HG03520 (cell line): ENCODE measurements at regions not wholly inside any gene's neighbourhood (a gene's known extent, or its start where the extent isn't known, plus 50 kb on each side); places are given as distances from the start of the nearest gene placed in this dataset.

ENCODE experiments used
- ATAC-seq: cut with Tn5 transposase; IDR thresholded peaks from one replicate; pipeline ENCODE4 v1.9.1; 2021; ENCODE audit warnings: mild to moderate bottlenecking, moderate library complexity; ENCODE audit not compliant: unreplicated experiment

- no peak for ATAC-seq
Measured at GRCh38 chr1:59105548-59106507, 191.1 kb upstream of the FGGY start.

DNA sequence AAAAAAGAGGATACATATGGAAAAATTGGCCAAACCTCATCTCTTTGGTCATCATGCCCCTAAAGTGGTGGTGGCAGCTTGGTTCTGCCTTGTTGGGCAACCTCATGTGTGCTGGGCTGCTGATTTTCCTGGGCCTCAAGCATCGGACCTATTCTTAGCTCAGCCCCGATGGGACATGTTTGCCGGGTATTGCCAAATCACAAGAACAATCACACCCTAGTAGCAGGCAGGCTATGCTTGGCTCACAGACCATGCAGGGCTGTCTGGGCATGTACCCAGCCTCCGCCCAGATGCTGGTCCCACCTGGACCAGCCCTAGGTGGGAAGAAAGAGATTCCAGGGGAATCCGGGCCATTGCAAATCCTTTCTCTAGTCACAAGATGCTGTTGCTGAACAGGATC, 189.4 kb upstream of the FGGY start:
- ATAC-seq = no peak

DNA sequence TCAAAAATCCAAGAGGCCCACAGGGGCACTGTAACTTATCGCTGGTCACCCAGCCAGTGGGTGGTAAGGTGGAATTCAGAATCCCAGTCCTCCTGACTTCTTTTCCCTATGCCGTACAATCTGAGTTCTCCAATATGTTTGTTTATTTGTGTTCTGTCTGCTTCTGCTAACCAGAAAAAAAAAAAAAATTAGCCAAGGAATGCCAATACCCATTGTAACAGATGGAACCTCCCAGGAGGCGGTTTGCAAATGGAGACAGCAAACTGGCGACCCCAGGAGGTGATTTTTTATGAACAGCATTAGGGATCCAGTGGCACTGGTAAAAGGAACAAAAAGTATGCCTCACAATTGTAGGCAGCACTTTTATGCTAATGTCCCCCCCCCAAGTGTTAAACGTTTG, 189.0 kb upstream of the FGGY start:
- no peak for ATAC-seq

DNA sequence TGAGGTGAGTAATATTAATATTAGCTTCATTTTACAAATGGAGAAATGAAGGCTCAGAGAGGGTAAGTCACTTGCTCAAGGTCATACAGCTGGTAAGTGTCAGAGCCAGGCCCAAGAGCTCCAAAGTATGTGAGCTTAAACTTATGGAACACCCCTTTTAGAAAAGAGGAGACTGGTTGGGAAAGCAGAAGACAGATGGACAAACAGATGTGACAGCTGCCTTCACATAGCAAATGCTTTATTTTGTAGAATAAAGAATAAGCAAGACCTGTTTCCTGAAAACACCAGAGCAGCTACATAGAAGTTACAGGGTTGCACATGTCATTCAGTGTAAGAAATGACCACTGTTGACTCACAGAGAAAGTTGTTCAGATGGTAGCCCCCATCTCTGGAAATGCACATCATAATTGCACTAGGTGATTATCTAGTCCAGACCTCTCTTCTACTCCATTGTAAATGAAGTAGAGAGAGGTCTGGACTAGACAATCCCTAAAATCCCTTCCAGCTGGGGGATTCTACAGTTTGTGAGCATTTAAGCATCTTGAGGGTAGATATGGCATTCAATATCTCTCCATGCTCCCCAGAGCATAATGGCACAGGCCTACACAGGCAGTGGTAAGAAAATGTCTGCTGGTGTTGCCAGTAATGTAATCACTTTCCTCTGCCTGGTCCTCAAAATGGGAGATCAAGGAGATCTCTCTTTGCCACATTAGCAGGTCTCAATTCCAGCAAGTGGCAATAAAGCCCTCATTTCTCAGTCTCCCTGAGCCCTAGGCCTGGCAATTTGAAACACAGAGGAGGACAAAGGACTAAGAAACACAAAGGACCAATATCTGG, 188.2 kb upstream of the FGGY start:
- ATAC-seq = no peak

GRCh38 chr1:59110271-59110670, 186.6 kb upstream of the FGGY start:
- ATAC-seq = no peak

GRCh38 chr1:59113876-59114457, 182.9 kb upstream of the FGGY start:
- ATAC-seq = no peak

DNA sequence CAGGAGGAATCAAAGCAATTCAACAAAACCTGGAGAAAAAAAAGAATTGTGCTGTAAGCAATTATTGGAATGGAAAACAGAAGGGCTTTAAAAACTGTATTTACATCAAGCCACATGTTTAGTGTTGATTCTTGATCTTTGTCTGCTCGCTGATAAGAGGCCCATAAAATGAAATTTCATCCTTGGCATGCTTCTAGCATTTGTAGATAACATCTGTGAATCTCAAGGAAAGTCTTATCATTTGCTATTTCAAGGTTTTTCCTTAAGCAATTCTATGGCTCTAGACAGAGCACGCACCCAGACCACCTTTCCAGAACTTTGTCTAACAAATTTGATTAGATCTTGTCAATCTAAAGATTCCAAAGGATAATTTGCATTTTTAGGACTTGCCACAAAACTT, 181.0 kb upstream of the FGGY start:
- no peak for ATAC-seq

DNA sequence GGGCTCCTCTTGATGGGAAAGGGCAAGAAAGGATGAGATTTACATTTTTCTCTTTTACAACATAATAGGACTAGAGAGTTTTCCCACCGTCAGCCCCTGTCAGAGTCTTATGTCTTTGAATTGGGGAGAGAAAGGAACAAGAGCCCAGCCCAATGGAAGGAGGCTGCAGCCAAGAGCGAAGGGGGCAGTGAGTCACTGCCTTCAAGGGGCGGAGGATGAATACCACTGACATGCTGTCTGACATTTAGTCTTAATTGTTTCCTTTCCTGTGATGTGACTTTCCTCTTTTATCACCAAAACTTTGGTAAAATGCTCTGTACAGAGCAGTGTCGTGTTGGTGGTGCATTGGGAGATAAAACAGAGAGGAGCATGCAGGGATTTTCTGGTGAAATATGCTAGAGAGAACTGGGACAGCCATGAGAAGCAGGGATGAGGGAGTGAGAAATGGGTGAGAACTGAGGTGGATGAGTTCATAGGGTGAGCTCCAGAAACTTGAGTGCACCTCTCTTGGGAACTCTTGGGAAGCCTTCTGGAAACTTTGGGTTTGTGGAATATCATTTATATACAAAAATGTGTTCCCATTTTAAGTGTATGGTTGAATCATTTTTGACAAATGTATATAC, 179.9 kb upstream of the FGGY start:
- ATAC-seq = no peak

DNA sequence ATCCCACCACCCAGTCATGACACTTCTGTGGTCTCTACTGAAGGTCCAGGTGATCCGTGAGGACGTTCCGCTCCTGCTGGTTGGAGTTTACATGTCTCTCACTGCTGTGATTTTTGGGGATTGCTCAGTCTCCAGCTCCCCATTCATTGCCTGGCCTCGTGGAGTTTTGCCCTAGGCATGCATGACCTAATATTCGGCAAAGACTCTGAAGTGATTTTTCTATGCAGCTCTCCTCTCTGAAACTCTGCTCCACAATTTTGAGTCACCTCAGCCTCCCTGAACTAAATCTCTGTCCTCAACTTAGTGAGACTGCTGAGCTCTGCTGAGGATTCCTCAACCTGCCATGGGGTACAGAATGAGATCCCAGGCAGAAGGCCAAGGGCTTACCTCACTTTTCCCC, 174.4 kb upstream of the FGGY start:
- no peak for ATAC-seq

GRCh38 chr1:59123081-59123681, 173.7 kb upstream of the FGGY start:
- no peak for ATAC-seq

DNA sequence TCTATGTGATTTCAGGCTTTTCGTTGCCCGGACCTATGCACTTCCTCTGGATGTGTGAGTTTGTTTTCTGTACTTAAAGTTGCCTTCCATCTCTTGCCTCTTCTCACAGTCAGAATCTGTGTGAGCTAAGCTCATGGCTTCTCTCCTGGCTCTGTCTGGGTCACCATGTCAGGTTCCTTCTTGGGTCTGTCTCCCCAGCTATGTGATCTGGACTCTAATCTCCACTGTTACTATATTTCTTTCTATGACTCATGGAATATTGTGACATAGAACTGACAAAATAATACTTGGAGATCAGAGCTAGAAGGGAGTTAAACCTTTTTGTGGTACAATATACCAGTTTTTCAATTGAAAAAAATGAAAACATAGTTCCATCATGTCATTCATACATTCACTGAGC, 172.7 kb upstream of the FGGY start:
- no peak for ATAC-seq

DNA sequence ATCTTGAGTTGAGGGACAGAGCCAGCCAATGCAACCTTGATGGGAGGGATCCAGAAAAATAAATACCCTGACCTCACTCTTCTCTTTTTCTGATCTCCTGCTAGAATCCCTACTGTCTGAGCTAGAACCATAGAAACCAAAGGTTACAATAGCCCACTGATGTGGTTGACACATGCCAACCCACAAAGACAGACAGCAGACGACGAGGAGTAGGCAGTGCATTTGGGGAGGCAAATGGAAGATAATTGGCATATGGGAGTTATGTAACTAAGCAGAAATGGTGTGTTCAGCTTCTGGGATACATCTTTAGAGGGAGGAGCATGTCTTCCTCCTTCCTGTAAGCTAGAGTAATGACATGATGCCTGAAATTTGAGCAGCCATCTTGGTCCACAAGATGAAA, 171.7 kb upstream of the FGGY start:
- ATAC-seq = no peak

DNA sequence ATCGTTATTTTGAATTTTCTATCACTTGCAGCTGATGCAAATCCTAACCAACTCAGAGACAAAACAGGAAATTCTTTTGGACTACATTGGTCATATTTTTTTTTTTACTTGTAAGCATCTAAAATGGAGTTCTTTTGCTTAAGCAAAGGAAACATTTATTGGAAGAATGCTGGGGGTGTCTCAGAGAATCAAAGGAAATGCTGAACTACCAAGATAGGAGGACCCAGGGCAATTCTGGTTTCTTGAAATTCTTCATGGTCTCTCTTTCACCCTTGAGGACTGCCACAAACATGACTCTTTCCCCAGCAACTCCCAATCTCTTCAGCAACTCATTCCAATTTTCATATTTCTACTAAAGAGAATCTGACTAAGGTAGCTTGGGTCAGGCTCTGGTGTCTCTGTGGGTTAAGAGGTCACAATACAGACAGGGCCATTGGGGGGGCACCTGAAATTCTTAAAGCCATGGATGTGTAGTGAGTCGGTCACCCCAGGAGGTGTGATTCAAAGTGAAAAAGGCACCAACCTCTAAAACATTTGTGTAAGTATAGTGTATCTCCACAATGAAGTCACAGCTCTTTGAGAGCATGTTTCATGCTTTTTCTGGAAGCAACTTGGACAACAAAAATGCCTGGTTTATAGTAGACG, 171.1 kb upstream of the FGGY start:
- ATAC-seq = no peak

GRCh38 chr1:59126366-59126765, 170.5 kb upstream of the FGGY start:
- ATAC-seq = no peak

- no peak for ATAC-seq
Measured at GRCh38 chr1:59128239-59128736, 168.6 kb upstream of the FGGY start.

- ATAC-seq = no peak
Measured at GRCh38 chr1:59128784-59129227, 168.1 kb upstream of the FGGY start.

DNA sequence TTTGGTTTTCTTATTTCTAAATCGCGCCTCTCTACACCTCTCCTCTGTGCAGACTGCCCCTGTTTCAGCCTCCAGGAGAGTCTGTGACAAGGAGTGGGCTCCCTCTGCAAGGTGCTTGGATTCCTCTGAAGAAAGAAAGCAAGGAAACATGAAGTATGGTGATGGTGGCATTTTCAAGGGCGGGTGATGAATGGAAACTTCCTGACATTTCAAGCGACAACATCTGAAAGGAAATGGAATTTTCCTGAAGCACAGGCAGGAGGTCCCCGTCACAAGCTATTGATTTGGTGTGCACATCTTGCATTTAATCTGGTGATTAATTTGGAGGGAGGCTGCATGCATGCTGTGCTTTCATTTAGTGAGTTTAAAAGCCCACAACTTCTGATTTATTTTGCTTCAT, 164.6 kb upstream of the FGGY start:
- no peak for ATAC-seq

DNA sequence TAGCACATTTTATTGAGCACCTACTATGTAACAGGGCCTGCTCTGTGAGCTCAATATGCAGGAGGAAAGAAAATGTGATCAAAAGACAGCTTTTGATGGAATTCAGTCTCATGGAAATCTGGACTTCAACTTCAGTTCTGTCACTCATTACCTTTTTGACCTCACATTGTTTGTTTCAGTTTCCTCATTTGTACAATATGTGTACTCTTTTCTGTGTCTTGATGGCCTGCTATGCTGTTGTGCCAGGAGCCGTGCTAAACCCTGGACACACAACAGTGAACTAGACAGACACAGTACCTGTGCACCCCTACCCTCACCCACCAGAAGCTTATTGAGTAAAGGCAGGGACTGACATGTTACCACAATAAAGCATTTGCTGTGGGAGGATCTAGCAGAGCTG, 162.9 kb upstream of the FGGY start:
- no peak for ATAC-seq

GRCh38 chr1:59135761-59136255, 161.1 kb upstream of the FGGY start:
- no peak for ATAC-seq
